ENCODE measurements at regions not wholly inside any gene's neighbourhood (a gene's known extent, or its start where the extent isn't known, plus 50 kb on each side); places are given as distances from the start of the nearest gene placed in this dataset.
"Not testable (repeated sequence)": the region's sequence is repeated elsewhere in the genome, so short reads cannot be mapped to it uniquely, and the experiment has no call there.

DNA sequence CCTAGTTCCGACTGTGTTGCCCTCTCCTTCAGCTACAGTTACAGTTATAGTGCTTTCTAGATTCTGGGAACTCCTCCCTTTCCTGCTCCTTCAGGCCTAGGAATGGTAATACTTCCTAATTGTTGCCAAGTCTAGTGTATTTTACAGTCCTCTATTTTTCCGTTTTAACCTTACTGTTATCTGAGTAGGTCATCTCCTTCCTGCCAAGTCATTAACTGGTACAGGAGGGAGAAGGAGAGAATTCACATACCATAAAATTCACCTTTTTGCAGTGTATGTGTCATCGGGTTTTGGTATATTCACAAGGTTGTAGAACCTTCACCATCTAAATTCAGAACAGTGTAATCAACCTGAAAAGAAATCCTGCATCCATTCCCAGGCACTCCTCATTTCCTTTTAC is 335.4 kb upstream of the MEF2C start:
- no peak for DNase-seq

- no peak for DNase-seq
Measured at GRCh38 chr5:89216606-89217005, 333.6 kb upstream of the MEF2C start.

DNA sequence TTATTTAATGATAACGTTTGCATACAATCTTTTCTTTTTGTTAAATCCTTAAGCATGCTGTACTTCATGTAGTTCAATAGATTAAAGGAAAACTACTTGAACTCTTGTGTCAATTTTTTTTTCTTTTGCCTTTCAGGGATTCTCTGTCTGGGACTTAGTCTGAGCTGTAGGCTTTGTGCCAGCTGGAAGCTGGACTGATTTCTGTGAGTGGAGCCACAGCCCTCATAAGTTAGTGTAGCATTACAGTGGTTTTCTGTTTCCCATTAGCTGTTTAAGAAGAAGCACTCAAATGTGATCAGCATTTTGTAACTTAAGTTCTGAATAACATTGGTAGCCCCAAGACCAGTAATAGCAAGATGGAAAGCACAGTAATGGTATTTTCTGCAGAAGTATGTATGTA is 330.6 kb upstream of the MEF2C start:
- DNase-seq: no peak

- DNase-seq: no peak
Measured at GRCh38 chr5:89211836-89212235, 328.9 kb upstream of the MEF2C start.

- DNase-seq: no peak
Measured at GRCh38 chr5:89208811-89209210, 325.8 kb upstream of the MEF2C start.

- DNase-seq: no peak
Measured at GRCh38 chr5:89208392-89208791, 325.4 kb upstream of the MEF2C start.

- no peak for DNase-seq
Measured at GRCh38 chr5:89204756-89205155, 321.8 kb upstream of the MEF2C start.

GRCh38 chr5:89203611-89204010 is 320.6 kb upstream of the MEF2C start:
- DNase-seq: no peak

DNA sequence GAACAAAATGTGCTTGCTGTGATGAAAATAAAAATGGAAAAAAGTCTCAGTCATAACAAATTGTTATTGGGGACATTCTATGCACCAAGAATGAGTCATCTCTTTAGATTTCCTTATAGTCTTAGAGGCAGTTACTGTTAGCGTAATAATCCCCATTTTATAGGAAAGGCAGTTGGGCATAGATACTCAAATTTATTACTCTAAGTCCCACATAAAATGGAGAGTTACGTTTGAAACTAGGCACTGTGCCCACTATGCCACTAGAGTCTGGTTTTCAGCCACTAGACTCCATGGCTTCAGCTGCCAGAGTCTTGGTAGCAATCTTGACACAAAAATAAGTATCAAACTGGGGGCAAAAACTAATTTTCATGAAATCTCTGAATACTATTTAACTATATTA is 317.9 kb upstream of the MEF2C start:
- DNase-seq: no peak

- no peak for DNase-seq
Measured at GRCh38 chr5:89199306-89199705, 316.3 kb upstream of the MEF2C start.

GRCh38 chr5:89191374-89191773 is 308.4 kb upstream of the MEF2C start:
- DNase-seq: no peak

DNA sequence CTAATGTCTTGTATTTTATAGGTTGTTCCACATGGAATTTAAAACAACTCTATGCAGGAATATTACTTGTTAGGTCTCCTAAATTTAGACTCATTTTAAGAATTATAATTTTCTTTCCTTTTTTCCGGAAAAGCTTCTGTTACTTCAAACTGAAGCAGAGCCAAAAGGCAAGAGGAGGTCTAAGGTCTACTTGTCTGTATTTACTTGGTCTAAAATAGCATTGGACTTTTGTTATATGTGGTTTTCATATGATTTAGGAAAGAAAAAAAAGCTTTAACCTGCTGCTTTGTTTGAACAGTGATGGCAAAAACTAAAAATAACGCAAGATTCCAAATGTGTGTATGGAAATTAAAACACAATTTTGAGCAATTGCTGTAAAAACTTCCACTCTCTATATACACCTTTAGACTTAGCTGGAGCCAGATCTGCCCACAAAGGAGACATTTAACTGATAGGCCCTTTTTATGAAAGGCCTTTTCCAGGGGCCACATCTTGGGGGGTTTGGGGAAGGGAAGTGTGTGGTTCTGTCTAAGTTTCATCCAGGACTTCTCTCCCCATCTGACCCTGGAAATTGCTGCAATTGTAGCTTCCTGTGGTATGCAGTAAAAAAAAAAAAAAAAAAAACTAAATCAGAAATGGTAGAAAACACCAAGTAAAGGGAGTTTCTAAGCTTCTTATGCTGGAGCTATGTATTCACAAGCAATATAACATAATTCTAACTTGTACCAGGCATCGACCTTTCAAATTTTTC is 307.7 kb upstream of the MEF2C start:
- no peak for DNase-seq

GRCh38 chr5:89187883-89188465 is 305.0 kb upstream of the MEF2C start:
- no peak for DNase-seq

GRCh38 chr5:89187268-89187667 is 304.3 kb upstream of the MEF2C start:
- DNase-seq: no peak

- DNase-seq: no peak
Measured at GRCh38 chr5:89181546-89181945, 298.6 kb upstream of the MEF2C start.

- no peak for DNase-seq
Measured at GRCh38 chr5:89179731-89180130, 296.7 kb upstream of the MEF2C start.

DNA sequence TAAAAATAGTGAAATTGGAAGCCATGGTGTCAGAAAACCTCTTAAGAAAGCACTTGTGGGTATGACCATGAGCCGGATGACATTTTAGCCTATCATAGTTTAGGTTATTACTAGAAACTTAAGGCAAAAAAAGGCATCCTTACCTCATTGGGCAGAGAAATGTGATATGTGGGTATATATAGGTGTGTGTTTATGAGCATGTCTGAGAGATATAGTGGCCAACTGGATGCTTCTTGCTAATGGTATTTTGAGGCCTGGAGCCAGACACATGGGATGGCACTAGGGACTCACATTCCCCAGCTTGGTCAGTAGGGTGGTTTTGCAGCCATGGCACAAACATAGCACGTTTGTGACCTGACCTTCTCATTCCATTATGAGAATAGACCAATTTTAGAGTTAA is 295.6 kb upstream of the MEF2C start:
- no peak for DNase-seq

- no peak for DNase-seq
Measured at GRCh38 chr5:89173528-89173927, 290.5 kb upstream of the MEF2C start.

DNA sequence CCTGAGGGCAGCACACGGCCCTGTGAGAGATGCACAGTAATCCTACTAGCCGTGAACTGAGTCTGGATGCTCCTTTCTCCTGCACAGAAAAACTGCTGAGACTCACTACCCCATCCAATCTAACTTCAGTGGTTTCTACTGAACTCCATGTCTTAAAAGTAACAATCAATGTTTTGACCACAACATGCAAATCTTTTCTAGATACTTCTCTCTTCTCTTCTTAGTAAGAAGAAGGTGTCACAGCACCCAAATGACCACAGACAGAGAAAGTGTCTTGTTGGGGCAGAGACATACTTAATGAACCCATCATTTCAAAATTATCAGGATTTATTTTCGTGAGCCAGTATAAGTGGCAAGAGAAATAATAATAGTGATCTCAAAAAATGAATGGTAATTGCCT is 285.8 kb upstream of the MEF2C start:
- no peak for DNase-seq

DNA sequence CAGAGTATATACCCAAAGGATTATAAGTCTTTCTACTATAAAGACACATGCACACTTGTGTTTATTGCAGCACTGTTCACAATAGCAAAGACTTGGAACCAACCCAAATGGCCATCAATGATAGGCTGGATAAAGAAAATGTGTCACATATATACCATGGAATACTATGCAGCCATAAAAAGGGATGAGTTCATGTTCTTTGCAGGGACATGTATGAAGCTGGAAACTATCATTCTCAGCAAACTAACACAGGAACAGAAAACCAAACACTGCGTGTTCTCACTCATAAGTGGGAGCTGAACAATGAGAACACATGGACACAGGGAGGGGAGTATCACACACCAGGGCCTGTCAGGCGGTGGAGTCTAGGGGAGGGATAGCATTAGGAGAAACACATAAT is 281.7 kb upstream of the MEF2C start:
- DNase-seq: not testable (repeated sequence)

DNA sequence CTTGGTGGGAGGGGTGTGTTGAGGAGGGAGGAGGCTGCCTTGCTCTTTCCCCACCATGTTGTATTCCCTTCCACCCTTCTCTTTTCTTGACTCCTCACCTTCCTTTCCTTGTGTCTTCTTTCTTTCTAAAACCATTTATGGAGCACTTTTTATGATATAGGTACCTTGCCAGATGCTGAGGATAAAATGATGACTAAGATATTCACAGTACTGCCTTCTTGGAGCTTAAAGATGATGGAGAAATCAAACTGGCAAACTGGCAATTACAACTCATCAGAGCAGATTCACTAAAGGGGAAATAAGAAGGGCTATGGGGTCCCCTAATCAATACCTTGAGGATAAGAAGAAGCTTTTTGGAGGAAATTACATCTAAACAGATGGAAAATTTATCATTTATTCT is 273.2 kb upstream of the MEF2C start:
- no peak for DNase-seq

GRCh38 chr5:89147031-89147430 is 264.0 kb upstream of the MEF2C start:
- no peak for DNase-seq

- DNase-seq: no peak
Measured at GRCh38 chr5:89137148-89137547, 254.2 kb upstream of the MEF2C start.

GRCh38 chr5:89133975-89134374 is 251.0 kb upstream of the MEF2C start:
- DNase-seq: no peak

Data from renal pelvis (tissue), 1 donor.